Ammon's horn (tissue), 1 donor: ENCODE measurements at regions not wholly inside any gene's neighbourhood (a gene's known extent, or its start where the extent isn't known, plus 50 kb on each side); places are given as distances from the start of the nearest gene placed in this dataset.
"Not testable (repeated sequence)": the region's sequence is repeated elsewhere in the genome, so short reads cannot be mapped to it uniquely, and the experiment has no call there.

Experiments
- DNase-seq: peaks from one replicate; pipeline ENCODE4 v3.0.0-alpha.2; 2016; ENCODE audit warnings: low spot score

- DNase-seq, result no peak
Observed at GRCh38 chr1:228868731-228869024, 133.4 kb downstream of the RHOU start.

DNA sequence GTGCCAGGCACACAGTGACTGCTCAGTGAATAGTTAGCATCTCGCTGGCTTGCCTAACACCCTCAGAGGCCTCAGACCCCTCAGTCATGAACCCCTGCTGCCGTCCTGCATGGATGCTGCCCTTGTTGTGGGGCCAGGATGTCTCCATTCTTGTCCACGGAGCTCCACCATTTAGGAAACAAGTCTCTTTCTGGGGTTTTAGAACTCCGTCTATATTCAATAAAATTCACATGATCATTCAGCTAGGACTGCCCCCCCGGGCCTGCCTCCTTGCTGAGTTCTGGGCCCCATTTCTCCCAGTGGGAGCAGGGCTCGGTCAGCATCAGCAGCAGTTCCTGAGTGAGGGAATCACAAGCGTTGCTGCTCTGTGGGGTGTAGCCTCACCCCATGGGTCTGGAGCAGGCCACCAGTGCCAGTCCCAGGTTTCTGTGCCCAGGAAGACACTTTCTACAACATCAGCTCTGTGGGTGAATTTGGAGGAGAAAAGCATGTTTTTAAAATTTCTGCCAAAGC lies 134.1 kb downstream of the RHOU start:
- DNase-seq, result no peak

DNA sequence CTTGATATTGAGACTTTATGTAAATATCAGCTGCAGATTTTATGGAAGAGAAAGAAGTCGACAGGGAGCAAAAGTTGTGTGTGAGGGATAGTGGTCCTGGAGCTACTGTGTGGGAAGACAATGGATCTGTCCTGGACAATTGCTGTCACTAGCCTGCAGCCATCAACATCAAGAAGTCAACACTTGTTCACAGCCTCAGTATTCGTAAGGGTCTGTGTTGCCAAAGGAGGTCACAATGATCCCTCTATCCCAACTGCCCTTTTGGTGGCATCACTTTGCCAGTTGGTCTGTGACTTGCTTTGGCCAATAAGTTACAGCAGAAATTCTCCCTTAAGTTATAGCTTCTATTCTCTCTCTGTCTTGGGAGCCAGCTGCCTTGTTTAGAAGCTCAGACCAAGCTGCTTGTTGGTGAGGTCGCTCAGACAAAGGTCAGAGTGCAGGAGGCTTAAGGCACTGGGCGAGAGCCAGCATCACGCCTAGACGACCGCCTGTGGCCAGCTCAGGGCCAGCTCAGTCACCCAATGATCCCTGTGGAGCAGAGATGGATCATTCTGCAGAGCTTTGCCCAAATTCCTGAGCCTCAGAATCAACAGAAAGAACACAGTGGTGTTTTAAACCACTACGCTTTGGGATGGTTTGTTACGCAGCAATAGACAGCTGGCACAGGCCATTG lies 134.9 kb downstream of the RHOU start:
- DNase-seq, result peak; percentile 52

- peak; percentile 49 for DNase-seq
Observed at GRCh38 chr1:228871314-228872061, 136.2 kb downstream of the RHOU start.

GRCh38 chr1:228872080-228872479 lies 136.8 kb downstream of the RHOU start:
- no peak for DNase-seq

- no peak for DNase-seq
Observed at GRCh38 chr1:228873709-228874108, 138.4 kb downstream of the RHOU start.

GRCh38 chr1:228875741-228876140 lies 140.5 kb downstream of the RHOU start:
- peak; percentile 54 for DNase-seq

DNA sequence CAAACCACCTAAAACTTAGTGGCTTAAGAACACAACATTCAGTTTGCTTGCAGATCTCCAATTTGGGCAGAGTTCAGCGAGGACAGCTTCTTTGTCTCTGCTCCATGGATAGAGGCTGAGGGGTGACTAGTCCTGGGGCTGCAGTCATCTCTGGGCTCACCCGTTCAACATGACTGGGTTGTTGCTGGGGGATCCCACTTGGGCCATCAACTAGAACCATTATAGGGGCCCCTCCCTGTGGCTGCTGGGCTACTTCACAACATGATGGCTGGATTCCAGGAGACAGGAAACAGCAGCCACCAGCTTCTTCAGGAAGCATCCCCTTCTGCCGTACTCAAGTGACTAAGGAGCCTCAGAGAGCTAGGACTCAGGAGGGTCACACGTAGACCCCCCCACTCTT lies 140.9 kb downstream of the RHOU start:
- DNase-seq, result no peak

DNA sequence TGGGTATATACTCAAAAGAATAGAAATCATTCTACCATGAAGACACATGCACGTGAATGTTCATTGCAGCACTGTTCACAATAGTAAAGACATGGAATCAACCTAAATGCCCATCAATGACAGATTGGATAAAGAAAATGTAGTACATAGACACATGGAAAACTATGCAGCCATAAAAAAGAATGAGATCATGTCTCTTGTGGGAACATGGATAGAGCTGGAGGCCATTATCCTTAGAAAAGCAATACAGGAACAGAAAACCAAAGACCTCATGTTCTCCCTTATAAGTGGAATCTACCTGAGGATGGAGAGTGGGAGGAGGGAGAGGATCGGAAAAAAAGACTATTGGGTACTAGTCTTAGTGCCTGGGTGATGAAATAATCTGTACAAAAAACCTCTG lies 143.9 kb downstream of the RHOU start:
- no peak for DNase-seq

GRCh38 chr1:228882041-228882770 lies 146.9 kb downstream of the RHOU start:
- no peak for DNase-seq

DNA sequence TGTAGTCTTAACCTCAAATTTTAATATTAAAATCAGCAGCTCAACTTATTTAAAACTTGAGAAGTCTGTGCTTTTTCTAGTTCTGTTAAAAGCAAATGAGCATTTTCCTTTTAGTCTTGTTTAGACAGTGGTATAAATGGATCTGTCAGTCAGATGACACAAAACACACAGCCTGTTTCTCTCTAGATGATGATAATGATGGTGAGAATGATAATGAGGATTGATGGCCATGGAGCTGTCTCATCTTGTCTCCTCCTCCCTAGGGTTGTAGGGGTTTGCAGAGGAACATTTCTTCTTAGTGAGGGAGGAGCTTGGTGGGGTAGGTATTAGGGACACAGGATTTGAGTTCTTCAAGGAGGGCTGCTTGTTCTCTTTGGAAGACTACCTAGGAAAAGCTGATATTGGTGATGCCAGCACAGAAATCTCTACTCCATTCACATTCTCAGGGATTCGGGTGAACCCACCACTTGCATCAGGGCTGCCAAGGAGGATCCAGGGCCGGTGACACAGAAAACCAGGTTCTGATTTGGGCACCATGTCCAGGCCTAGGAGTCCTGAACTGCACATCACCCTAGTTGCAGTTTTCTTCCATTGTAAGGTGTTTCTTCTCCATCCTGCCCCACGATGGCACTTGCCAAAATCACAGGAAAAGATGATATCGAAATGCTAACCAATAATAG lies 147.6 kb downstream of the RHOU start:
- no peak for DNase-seq

GRCh38 chr1:228883535-228883934 lies 148.3 kb downstream of the RHOU start:
- no peak for DNase-seq

- DNase-seq, result no peak
Observed at GRCh38 chr1:228884196-228884595, 148.9 kb downstream of the RHOU start.

DNA sequence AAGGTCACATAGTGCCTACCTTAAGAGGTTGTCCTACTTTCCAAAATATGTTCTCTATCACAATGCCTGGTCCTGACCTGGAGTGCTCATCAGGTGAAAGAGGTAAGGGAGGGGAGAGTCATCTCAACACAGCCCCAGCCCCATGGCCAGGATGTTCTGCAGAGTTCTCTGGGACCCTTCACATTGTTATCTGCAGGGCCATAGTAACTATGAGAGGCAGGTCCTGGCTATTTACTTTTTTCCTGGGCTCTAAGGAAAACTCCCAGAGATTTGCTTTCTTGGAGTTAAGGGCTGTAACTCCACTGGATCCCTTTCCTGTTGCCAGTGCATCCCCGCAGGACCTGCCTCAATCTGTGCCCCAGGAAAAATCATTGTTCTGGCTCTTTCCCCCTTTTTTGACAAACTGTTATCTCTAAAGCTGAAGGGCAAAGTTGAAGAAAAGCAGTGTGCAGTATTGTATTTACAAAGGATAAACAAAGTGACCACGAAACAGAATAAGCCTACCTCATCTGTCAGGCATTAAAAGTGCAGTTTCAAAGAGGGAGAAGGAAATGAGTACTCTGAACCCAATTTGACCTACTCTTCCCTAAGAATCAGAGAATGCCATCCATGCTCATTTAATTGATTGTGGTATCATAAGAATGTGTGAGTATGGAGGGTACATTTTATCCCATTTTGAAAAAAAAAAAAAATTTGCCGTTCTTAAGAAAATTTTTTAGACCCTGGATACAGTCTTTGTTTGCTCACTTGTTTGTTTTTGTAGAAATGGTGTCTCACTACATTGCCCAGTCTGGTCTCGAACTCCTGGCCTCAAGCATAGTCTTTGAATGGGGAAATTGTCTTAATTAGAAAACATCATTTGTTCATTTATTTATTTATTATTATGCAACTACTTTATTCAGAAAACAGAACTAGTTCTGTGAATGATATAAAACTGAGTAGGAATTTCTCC lies 149.6 kb downstream of the RHOU start:
- no peak for DNase-seq

- DNase-seq, result no peak
Observed at GRCh38 chr1:228885845-228886244, 150.6 kb downstream of the RHOU start.

GRCh38 chr1:228887101-228887500 lies 151.8 kb downstream of the RHOU start:
- DNase-seq, result no peak

GRCh38 chr1:228887960-228888359 lies 152.7 kb downstream of the RHOU start:
- no peak for DNase-seq

DNA sequence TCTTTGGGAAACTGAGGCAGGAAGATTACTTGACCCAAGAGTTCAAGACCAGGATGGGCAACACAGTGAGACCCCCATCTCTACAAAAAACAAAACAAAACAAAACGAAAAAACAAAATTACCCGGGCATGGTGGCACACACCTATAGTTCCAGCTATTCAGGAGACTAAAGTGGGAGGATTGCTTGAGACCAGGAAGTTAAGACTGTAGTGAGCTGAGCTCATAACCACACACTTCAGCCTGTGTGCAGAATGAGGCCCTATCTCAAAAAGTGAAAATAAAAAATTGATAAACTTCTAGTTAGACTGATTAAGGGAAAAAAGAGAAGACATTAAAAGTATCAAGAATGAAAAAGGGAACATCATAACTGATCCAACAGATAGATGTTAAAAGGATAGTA lies 154.0 kb downstream of the RHOU start:
- no peak for DNase-seq

DNA sequence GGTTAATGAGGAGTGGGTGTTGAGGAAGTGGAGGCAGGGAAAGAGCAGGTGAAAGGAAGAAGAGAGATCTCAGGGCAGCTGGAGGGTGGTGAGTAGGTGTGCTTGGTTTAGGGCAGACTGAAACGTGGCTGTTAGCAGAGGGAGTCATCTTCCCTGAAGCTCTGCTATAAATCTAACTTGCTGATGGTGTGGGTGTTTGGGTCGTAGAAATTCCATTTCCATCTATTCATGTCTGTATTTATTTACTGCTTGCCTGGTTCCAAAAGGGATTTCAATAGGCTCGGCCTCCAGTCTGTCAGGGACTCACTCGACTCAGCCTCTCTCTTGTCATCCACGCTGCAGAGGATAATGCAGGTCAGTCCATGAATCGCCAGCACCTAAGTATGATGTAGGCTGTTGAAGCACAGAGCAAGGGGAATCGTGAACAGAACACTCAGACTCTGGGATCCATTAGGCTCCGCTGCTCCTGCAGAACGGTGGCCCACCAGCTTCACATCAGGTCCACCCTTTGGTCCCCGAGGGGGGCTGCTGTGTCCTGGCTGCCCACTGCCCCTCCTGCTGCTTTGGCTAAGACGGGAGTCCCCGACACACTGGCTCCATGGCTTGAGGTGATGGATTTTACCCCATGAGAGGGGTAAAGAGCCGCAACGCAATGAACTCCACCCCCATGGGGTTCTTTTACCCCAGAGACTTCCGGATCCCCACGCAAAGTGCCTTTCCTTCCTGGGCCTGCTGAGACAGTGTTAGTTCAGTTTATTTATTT lies 156.2 kb downstream of the RHOU start:
- no peak for DNase-seq

DNA sequence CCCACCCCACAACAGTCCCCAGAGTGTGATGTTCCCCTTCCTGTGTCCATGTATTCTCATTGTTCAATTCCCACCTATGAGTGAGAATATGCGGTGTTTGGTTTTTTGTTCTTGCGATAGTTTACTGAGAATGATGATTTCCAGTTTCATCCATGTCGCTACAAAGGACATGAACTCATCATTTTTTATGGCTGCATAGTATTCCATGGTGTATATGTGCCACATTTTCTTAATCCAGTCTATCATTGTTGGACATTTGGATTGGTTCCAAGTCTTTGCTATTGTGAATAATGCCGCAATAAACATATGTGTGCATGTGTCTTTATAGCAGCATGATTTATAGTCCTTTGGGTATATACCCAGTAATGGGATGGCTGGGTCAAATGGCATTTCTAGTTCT lies 156.9 kb downstream of the RHOU start:
- not testable (repeated sequence) for DNase-seq
